Posterior vena cava (tissue), 2 donors: ENCODE measurements at regions not wholly inside any gene's neighbourhood (a gene's known extent, or its start where the extent isn't known, plus 50 kb on each side); places are given as distances from the start of the nearest gene placed in this dataset.
"Not testable (repeated sequence)": the region's sequence is repeated elsewhere in the genome, so short reads cannot be mapped to it uniquely, and the experiment has no call there.

Experiments
- DNase-seq: peaks from one replicate; pipeline ENCODE4 v3.0.0-alpha.2; 2020; ENCODE audit warnings: low spot score
- intact Hi-C, 2 donors: fragments of 100-400 bp; cut with DNase I; formaldehyde crosslinking; loops; one replicate each; pipeline versions ENCODE4 v1.14.1 to v1.14.2; 2022 to 2023
- donor health status: DM: yes; HTN: yes; CAD: no.
- donor health status: DM: yes; HTN: yes; CAD: no.

- intact Hi-C loops, result no loop called here
- no peak for DNase-seq
Measured at GRCh38 chr7:67301667-67302066, 305.0 kb downstream of the TYW1 start.

GRCh38 chr7:67302113-67303039, 305.7 kb downstream of the TYW1 start:
- intact Hi-C loops, result no loop called here
- DNase-seq, result peak; percentile 99

- intact Hi-C loops, DNase-seq: not testable (repeated sequence)
Measured at GRCh38 chr7:67304846-67305245, 308.2 kb downstream of the TYW1 start.

GRCh38 chr7:67306331-67306730, 309.7 kb downstream of the TYW1 start:
- no peak for DNase-seq
- intact Hi-C loops, result no loop called here

- intact Hi-C loops, result no loop called here
- no peak for DNase-seq
Measured at GRCh38 chr7:67309764-67310549, 313.3 kb downstream of the TYW1 start.

GRCh38 chr7:67311901-67312300, 315.3 kb downstream of the TYW1 start:
- intact Hi-C loops, result no loop called here
- DNase-seq, result no peak

GRCh38 chr7:67313213-67313612, 316.6 kb downstream of the TYW1 start:
- intact Hi-C loops, result no loop called here
- no peak for DNase-seq

- intact Hi-C loops, DNase-seq: not testable (repeated sequence)
Measured at GRCh38 chr7:67316902-67317301, 320.3 kb downstream of the TYW1 start.

GRCh38 chr7:67328257-67328656, 331.6 kb downstream of the TYW1 start:
- DNase-seq, intact Hi-C loops: not testable (repeated sequence)

GRCh38 chr7:67335165-67335564, 338.5 kb downstream of the TYW1 start:
- DNase-seq, intact Hi-C loops: not testable (repeated sequence)

- DNase-seq, intact Hi-C loops: not testable (repeated sequence)
Measured at GRCh38 chr7:67335663-67336062, 339.0 kb downstream of the TYW1 start.

GRCh38 chr7:67338545-67338944, 341.9 kb downstream of the TYW1 start:
- intact Hi-C loops, DNase-seq: not testable (repeated sequence)

GRCh38 chr7:67341153-67341768, 344.6 kb downstream of the TYW1 start:
- intact Hi-C loops, result no loop called here
- no peak for DNase-seq

GRCh38 chr7:67343114-67343513, 346.5 kb downstream of the TYW1 start:
- intact Hi-C loops, result no loop called here
- DNase-seq, result no peak

GRCh38 chr7:67343572-67343971, 346.9 kb downstream of the TYW1 start:
- intact Hi-C loops, result no loop called here
- no peak for DNase-seq

GRCh38 chr7:67344481-67345193, 348.0 kb downstream of the TYW1 start:
- intact Hi-C loops, result no loop called here
- no peak for DNase-seq

GRCh38 chr7:67346126-67346525, 349.5 kb downstream of the TYW1 start:
- intact Hi-C loops, result no loop called here
- no peak for DNase-seq

GRCh38 chr7:67346876-67347275, 350.2 kb downstream of the TYW1 start:
- intact Hi-C loops, result no loop called here
- no peak for DNase-seq

GRCh38 chr7:67348171-67348570, 351.5 kb downstream of the TYW1 start:
- intact Hi-C loops, result no loop called here
- DNase-seq, result no peak
